Heart left ventricle (tissue), 16 donors: ENCODE measurements at regions not wholly inside any gene's neighbourhood (a gene's known extent, or its start where the extent isn't known, plus 50 kb on each side); places are given as distances from the start of the nearest gene placed in this dataset.

Experiments used
- ATAC-seq, 4 donors: fragments of 200-7000 bp; cut with Tn5 transposase; one replicate each; pipeline ENCODE4 v1.9.1; 2020 to 2022; ENCODE audit warnings: moderate library complexity in 4 of 4, mild to moderate bottlenecking in 3 of 4, moderate number of reproducible peaks in 1 of 4
- DNase-seq, 5 donors: peaks; one replicate each; pipeline ENCODE4 v3.0.0-alpha.2; 2020
- H3K27ac ChIP-seq, 12 donors: fragments of 200-600 bp; sonication (generic) in 4 of 12; one replicate each; pipeline versions ENCODE4 v1.5.0 to v1.8.0; 2016 to 2022; ENCODE audit warnings: mild to moderate bottlenecking in 2 of 12
- H3K27me3 ChIP-seq, 9 donors: fragments of 200-600 bp; sonication (generic) in 2 of 9; one replicate each; pipeline versions ENCODE4 v1.5.1 to v1.8.0; 2016 to 2022; ENCODE audit warnings: mild to moderate bottlenecking in 3 of 9
- H3K36me3 ChIP-seq, 9 donors: fragments of 200-600 bp; sonication (generic) in 2 of 9; one replicate each; pipeline versions ENCODE4 v1.5.0 to v1.8.0; 2018 to 2022; ENCODE audit warnings: mild to moderate bottlenecking in 2 of 9
- H3K4me1 ChIP-seq, 12 donors: fragments of 200-600 bp; sonication (generic) in 4 of 12; one replicate each; pipeline versions ENCODE4 v1.5.0 to v1.8.0; 2016 to 2022; ENCODE audit warnings: mild to moderate bottlenecking in 3 of 12
- H3K4me3 ChIP-seq, 12 donors: fragments of 200-600 bp; sonication (generic) in 4 of 12; one replicate each; pipeline versions ENCODE4 v1.5.0 to v1.8.0; 2017 to 2022; ENCODE audit warnings: mild to moderate bottlenecking in 9 of 12, moderate library complexity in 4 of 12
- H3K9me3 ChIP-seq, 12 donors: fragments of 200-600 bp; sonication (generic) in 4 of 12; one replicate each; pipeline versions ENCODE4 v1.5.0 to v1.8.0; 2016 to 2022; ENCODE audit warnings: mild to moderate bottlenecking in 1 of 12
- POLR2A ChIP-seq, 2 donors: fragments of 450-650 bp; IDR thresholded peaks; one replicate each; pipeline ENCODE4 v1.6.1; 2017; ENCODE audit warnings: antibody characterized with exemption in 2 of 2, mild to moderate bottlenecking in 2 of 2, moderate library complexity in 2 of 2
- WGBS, 4 donors: extraction: QIAGEN DNeasy Blood & Tissue Kit in 2 of 4; methylation state at CpG; one replicate each; pipeline versions ENCODE4 v1.1.5 to v1.1.7; 2013 to 2018; 5-methylcytosine and 5-hydroxymethylcytosine counted together
- intact Hi-C, 10 donors: fragments of 100-400 bp; cut with DNase I; formaldehyde crosslinking; loops; one replicate each; pipeline versions ENCODE4 v1.11.1 to v1.14.2; 2022
- TF ChIP-seq, protein P1 (sequence below), 12 donors: fragments of 200-600 bp; sonication (generic) in 4 of 12; IDR thresholded peaks; one replicate each; pipeline versions ENCODE4 v1.5.0 to v1.8.0; 2018 to 2022; ENCODE audit warnings: antibody characterized with exemption in 12 of 12, mild to moderate bottlenecking in 5 of 12
- donor health status: ischemic (EF 13 %, LVEDD 7.1; RV severe dilation, severe dysfunction).
- donor health status: healthy with polysubstance abuse.
- donor health status: DM: no; HTN: yes; CAD: no.
- donor health status: DM: no; HTN: no; CAD: no.
- donor health status: ischemic (EF 25% LVEDD 6.9; RV normal size, moderate dysfunction).
- donor health status: ischemic (EF 25% LVEDD 5.7; RV mildly dilated, moderate dysfunction).
- donor health status: healthy.
- donor health status: DM: yes; HTN: yes; CAD: no.
- donor health status: ischemic (EF 35%, LVEDD 5.7; RV mildly dilated, moderate dysfunction).
- donor health status: nonischemic (EF 11% LVEDD 7.7; RV severe dilation, severe dysfunction).
- donor health status: DM: yes; HTN: yes; CAD: no.
- donor health status: PGD.
- donor health status: ischemic (EF 29% LVEDD 5.4; RV normal size, mild dysfunction).
- donor health status: nonischemic (EF 23%, LVEDD 6.1; RV moderate dilation, normal function).

DNA sequence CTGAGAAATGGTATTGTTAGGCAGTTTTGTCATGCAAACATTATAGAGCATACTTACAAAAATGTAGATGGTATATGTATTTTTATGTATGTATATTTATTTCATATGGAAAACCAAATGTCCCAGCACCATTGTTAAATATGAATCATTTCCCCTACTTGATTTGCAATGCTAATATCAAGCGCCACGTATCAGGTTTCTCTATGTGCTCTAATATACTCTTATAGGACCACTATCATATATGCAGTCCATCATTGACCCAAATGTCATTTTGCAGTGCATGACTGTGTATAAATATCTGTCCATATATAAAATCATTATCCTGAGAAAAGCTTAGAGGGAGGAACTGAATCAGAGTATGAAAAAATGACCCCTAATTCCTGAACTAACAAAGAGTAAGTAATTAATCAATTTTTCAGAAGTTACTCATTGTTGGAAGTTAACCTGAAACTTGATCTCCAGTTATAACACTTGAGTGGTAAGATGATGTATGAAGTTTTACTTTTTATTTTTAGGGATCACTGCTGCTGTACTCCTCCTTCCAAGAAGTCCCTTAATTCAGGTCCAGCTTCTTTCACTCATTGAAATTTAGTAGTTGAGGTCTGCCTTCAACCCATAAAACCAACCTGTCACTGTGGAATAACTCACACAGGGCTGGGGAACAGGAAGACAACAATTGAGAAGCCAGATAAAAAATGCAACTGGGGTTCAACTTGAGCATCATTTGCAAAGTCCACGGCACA, 134.8 kb upstream of the LDB2 start:
- DNase-seq = no peak
- intact Hi-C loops = no loop called here
- Histone ChIP-seq H3K9me3 (no peaks in the 10 kb centered on the region), H3K27me3 (no peaks in the 10 kb centered on the region), H3K27ac (no peak overlapping the region), H3K4me1 (no peaks in the 10 kb centered on the region), H3K36me3 (no peaks in the 10 kb centered on the region), H3K4me3 (no peak overlapping the region)
- no peak for ATAC-seq
- no peak for TF ChIP-seq POLR2A (IDR thresholded peaks at IDR 0.05)
- TF ChIP-seq, protein P1, sequence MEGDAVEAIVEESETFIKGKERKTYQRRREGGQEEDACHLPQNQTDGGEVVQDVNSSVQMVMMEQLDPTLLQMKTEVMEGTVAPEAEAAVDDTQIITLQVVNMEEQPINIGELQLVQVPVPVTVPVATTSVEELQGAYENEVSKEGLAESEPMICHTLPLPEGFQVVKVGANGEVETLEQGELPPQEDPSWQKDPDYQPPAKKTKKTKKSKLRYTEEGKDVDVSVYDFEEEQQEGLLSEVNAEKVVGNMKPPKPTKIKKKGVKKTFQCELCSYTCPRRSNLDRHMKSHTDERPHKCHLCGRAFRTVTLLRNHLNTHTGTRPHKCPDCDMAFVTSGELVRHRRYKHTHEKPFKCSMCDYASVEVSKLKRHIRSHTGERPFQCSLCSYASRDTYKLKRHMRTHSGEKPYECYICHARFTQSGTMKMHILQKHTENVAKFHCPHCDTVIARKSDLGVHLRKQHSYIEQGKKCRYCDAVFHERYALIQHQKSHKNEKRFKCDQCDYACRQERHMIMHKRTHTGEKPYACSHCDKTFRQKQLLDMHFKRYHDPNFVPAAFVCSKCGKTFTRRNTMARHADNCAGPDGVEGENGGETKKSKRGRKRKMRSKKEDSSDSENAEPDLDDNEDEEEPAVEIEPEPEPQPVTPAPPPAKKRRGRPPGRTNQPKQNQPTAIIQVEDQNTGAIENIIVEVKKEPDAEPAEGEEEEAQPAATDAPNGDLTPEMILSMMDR (IDR thresholded peaks at IDR 0.05) = no peak
- WGBS, 4 donors = 86 to 92% (median 89%) methylated on average over 3 of the region's 3 CpGs

DNA sequence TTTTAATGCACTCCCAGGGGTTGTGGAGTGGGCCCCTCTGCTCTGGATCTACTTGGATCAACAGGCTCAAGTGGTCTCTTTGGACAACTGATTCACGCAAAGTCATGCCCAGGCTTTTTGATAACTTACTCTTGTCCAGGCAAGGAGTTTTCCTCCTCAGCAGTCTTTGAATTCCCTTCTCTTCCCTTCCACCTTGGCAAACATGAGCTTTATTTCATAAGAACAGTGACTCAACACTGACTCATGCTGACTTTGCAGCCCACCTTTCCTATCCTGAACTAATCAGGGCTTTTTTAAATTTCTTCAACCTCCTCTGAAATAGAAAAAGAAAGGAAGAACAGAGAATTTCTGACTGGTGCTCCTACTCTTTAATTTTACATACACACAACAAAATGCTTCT, 132.1 kb upstream of the LDB2 start:
- 67 to 86% (median 77%) methylated on average over 1 of the region's 1 CpG for WGBS, 4 donors
- H3K36me3 ChIP-seq = no peaks in the 10 kb centered on the region
- TF ChIP-seq, protein P1 (IDR thresholded peaks at IDR 0.05) = no peak
- TF ChIP-seq POLR2A (IDR thresholded peaks at IDR 0.05) = no peak
- H3K4me1 ChIP-seq = no peaks in the 10 kb centered on the region
- no peak overlapping the region for H3K4me3 ChIP-seq
- DNase-seq (no peak), ATAC-seq (peak in 1 of 4 donors; percentile 48)
- intact Hi-C loops = no loop called here
- no peak overlapping the region for H3K27ac ChIP-seq
- H3K27me3 ChIP-seq = no peaks in the 10 kb centered on the region
- no peaks in the 10 kb centered on the region for H3K9me3 ChIP-seq

DNA sequence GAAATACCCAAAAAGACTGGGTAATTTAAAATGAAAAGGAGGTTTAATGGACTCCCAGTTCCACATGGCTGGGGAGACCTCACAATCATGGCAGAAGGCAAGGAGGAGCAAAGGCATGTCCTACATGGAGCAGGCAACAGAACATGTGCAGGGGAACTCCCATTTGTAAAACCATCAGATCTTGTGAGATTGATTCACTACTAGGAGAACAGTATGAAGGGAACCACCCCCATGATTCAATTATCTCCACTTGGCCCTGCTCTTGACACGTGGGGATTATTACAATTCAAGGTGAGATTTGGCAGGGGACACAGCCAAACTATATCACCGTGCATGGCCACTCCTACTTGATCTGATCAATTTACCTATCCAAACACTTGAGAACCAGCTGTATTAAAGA, 131.5 kb upstream of the LDB2 start:
- DNase-seq = no peak

DNA sequence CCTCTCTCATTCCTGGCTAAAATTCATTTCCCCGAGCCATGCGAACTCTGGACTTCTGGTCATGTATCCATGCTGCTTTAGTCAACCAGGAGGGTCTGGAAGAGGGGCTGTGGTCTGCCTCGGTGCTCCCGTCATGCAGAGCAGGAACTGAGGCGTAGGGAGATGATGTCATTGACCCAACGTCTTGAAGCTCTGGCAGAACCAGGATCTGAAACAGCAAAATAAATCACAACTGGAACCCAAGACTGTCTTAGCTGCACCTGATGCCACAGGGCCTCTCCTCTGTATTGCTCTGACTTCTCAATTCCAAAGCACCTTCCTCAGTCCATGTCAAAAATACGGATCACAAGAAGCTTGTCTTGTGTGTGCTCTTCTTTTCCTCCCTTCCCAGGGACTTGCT, 131.0 kb upstream of the LDB2 start:
- ATAC-seq (no peak), DNase-seq (no peak)
- intact Hi-C loops = no loop called here
- H3K4me3 ChIP-seq = no peak overlapping the region
- H3K36me3 ChIP-seq = no peaks in the 10 kb centered on the region
- WGBS, 4 donors = 85 to 90% (median 85%) methylated on average over 7 of the region's 7 CpGs
- H3K9me3 ChIP-seq = no peaks in the 10 kb centered on the region
- no peaks in the 10 kb centered on the region for H3K4me1 ChIP-seq
- H3K27ac ChIP-seq = no peak overlapping the region
- H3K27me3 ChIP-seq = no peaks in the 10 kb centered on the region
- TF ChIP-seq, protein P1 (IDR thresholded peaks at IDR 0.05) = no peak
- no peak for TF ChIP-seq POLR2A (IDR thresholded peaks at IDR 0.05)

More for the DNA sequence above, 131.5 kb upstream of the LDB2 start:
- no peaks in the 10 kb centered on the region for H3K27me3 ChIP-seq
- H3K27ac ChIP-seq = no peak overlapping the region
- no peaks in the 10 kb centered on the region for H3K9me3 ChIP-seq
- no peaks in the 10 kb centered on the region for H3K36me3 ChIP-seq
- ATAC-seq = no peak
- H3K4me3 ChIP-seq = no peak overlapping the region
- TF ChIP-seq, protein P1 (IDR thresholded peaks at IDR 0.05) = no peak
- no peak for TF ChIP-seq POLR2A (IDR thresholded peaks at IDR 0.05)
- 70 to 88% (median 73%) methylated on average over 2 of the region's 2 CpGs for WGBS, 4 donors
- intact Hi-C loops = no loop called here
- no peaks in the 10 kb centered on the region for H3K4me1 ChIP-seq
